Stimulated activated CD8-positive, alpha-beta memory T cell treated with anti-CD3 and anti-CD28 coated beads, Interleukin-4, amount 100 ng/mL, for 1 hour (primary cell): ENCODE measurements at regions not wholly inside any gene's neighbourhood (a gene's known extent, or its start where the extent isn't known, plus 50 kb on each side); places are given as distances from the start of the nearest gene placed in this dataset.
"Not testable (repeated sequence)": the region's sequence is repeated elsewhere in the genome, so short reads cannot be mapped to it uniquely, and the experiment has no call there.

ENCODE experiments used
- DNase-seq, 2 donors: peaks; one replicate each; pipeline ENCODE4 v3.0.0-alpha.2; 2020; ENCODE audit warnings: low read depth in 2 of 2, low spot score in 1 of 2

- no peak for DNase-seq
Measured at GRCh38 chr5:1967736-1968135, 85.0 kb upstream of the IRX4 start.

GRCh38 chr5:1966461-1966860 is 83.7 kb upstream of the IRX4 start:
- DNase-seq: no peak

GRCh38 chr5:1965925-1966324 is 83.2 kb upstream of the IRX4 start:
- DNase-seq: no peak

- no peak for DNase-seq
Measured at GRCh38 chr5:1963941-1964451, 81.3 kb upstream of the IRX4 start.

GRCh38 chr5:1963358-1963757 is 80.6 kb upstream of the IRX4 start:
- DNase-seq: no peak

GRCh38 chr5:1962619-1963355 is 80.1 kb upstream of the IRX4 start:
- DNase-seq: no peak

- no peak for DNase-seq
Measured at GRCh38 chr5:1961952-1962595, 79.3 kb upstream of the IRX4 start.

- no peak for DNase-seq
Measured at GRCh38 chr5:1961304-1961946, 78.7 kb upstream of the IRX4 start.

- DNase-seq: no peak
Measured at GRCh38 chr5:1960595-1961303, 78.0 kb upstream of the IRX4 start.

- no peak for DNase-seq
Measured at GRCh38 chr5:1959725-1960581, 77.2 kb upstream of the IRX4 start.

GRCh38 chr5:1959231-1959630 is 76.5 kb upstream of the IRX4 start:
- DNase-seq: no peak

- DNase-seq: no peak
Measured at GRCh38 chr5:1958211-1959010, 75.7 kb upstream of the IRX4 start.

- DNase-seq: no peak
Measured at GRCh38 chr5:1955586-1955985, 72.9 kb upstream of the IRX4 start.

- DNase-seq: not testable (repeated sequence)
Measured at GRCh38 chr5:1953710-1954109, 71.0 kb upstream of the IRX4 start.

- no peak for DNase-seq
Measured at GRCh38 chr5:1952444-1953099, 69.8 kb upstream of the IRX4 start.

- no peak for DNase-seq
Measured at GRCh38 chr5:1952021-1952420, 69.3 kb upstream of the IRX4 start.

- no peak for DNase-seq
Measured at GRCh38 chr5:1951165-1951816, 68.6 kb upstream of the IRX4 start.

- no peak for DNase-seq
Measured at GRCh38 chr5:1950708-1951103, 68.0 kb upstream of the IRX4 start.
